Endometrium (tissue), 2 donors: ENCODE measurements at regions not wholly inside any gene's neighbourhood (a gene's known extent, or its start where the extent isn't known, plus 50 kb on each side); places are given as distances from the start of the nearest gene placed in this dataset.
"Not testable (repeated sequence)": the region's sequence is repeated elsewhere in the genome, so short reads cannot be mapped to it uniquely, and the experiment has no call there.

ENCODE experiments used
- FAIRE-seq: peaks from 2 replicates; lab custom pipeline; 2012; peaks lifted over from hg19 to GRCh38; lab: Jason Lieb, UNC
- donor health status: control.
- donor health status: control.

DNA sequence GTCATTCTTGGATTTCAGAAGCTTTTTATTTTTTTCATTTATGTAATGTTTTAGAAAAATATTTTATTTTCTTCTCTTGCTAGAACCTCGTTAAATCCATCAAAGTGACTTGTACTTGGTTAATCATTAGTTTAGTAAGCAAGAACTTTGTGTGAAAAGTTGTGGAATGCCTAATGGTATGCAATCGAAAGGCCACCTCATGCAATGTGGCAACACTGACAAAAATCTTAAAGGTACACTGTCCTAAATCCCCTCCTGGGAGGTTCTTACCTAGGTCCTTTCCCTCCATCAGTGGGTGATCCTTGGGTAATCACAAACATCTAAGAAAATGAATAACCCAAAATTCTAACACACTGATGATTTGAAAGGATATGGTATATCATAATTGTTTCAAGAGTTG is 304.2 kb downstream of the DNAH5 start:
- FAIRE-seq = no peak

DNA sequence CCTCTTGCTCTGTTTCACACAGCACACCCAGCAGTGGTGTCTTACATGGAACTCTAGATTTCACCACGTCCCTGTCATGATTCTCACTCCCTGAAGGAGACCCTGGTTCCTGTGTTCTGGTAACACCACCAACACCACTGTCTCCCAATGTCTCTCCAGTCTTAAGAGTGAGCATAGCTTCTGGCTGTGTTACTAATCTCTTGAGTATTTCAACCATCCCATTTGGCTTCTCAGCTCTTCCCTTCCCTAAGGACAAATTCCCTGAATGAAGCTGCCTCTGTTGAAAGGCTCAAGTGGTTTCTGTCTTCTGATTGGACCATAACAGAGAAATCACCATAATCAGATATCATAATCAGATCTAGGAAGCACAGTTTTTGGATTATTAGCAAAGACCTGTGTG is 311.8 kb downstream of the DNAH5 start:
- FAIRE-seq = no peak

DNA sequence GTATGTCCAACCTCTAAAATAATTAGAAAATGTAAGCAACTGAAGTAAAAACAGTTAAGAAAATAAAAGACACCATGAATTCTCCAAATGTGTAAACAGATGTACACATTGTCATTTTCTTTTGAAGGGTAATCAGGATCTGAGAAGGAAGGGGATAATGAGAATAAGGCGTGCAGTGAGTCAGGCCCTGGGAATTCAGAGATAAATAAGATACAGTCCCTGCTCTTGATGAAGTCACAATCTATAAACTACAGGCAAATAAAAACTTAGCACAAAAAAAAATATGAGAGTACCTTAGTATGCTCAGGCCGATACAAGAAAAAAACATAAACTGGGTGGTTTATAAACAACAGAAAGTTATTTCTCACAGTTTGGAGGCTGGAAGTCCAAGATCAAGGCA is 315.3 kb downstream of the DNAH5 start:
- FAIRE-seq = no peak

DNA sequence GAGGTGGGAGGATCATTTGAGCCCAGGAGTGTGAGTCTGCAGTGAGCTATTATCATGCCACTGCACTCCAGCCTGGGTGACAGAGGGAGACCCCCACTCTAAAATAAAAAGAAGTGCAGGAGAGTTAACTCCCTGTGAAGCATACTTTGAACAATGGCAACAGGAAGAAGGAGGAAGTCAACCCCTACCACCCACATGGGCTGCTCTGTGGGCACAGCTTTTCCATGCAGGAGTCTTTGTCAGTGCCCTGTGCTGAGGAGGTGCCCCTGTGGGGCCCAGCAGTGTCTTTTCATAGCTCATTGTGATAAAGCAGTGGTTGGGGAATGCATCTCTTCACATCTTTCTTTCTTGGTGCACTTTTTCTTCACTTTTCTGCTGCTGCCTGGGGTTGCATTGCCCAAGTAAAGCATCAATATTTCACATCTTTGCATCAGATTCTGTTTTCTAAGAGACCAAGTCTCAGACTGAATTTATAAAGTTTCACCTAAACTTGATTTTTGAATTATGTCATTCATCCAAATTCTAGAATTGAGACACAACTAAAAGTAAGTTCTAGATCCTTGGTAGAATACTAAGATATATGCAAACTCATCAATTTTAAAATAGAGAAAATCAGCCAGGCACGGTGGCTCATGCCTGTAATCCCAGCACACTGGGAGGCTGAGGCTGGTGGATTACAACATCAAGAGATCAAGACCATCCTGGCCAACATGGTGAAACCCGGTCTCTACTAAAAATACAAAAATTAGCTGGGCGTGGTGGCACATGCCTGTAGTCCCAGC is 316.6 kb downstream of the DNAH5 start:
- no peak for FAIRE-seq

DNA sequence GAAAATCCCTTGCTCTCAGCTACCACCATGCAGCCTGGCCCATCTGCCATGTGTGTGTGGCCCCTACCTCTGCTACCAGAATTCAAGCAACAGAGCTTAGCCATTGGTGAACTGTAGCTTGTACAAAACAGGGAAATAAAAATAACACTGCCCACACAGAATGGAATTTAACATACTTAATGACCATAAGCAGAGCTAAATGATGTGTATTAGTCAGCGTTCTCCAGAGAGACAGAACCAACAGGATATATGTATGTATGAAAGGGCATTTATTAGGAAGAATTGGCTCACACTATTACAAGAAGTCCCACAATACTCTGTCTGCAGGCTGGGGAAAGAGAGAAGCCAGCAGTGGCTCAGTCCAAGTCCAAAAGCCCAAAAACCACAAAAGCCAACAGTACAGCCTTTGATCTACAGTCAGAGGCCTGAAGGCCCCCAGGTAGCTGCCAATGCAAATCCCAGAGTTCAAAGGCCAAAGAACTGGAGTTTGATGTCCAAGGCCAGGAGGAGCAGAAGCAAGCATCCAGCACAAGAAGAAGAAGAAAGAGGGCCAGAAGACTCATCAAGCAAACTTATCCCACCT is 318.8 kb downstream of the DNAH5 start:
- FAIRE-seq = no peak

DNA sequence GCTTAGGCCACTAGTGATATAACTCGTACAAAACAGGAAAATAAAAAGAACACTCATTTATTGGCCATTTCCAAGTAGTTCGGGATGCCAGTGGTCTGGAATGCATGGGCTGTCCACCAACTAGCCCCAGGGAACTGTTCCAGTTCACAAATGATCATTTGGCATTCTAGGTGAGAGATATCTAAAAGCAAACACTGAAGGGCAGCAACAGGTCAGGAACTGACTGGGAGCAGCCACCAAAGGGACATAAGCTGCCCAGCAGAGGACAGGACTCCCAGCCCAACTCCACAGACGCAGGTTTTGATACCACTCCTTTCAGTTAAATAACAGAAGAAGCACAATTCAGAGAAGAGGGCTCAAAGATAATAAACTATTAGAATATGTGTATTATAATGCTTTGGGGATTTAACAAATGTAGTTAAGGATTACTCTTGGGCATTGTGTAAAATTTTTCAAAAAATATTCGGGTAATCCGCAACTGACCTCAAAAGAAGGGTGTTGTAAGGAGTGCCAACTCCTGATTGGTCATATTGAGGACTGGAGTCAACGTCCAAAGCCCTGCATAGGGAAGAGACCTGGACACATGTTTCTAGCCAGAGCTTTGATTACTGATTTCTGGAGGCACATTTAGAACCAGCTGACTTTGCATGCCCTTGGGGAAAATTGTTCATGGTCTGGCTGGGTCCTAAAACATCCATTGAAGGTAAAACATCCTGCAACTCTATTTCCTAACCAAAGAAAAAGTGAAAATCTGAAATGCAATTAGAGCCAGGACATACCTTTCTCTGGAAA is 320.0 kb downstream of the DNAH5 start:
- FAIRE-seq = no peak

DNA sequence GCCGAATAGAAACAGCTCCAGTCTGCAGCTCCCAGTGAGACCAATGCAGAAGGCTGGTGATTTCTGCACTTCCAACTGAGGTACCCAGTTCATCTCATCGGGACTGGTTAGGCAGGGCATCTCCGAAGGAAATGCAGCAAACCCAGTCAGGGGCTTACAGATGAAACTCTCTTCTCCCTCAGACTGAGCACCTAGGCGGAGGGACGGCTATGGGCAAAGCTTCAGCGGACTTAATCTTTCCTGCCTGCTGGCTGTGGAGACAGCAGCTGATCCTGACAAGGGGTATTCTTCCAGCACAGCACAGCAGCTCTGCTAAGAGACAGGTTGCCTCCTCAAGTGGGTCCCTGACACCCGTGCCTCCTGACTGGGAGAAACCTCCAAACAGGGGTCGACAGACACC is 330.9 kb downstream of the DNAH5 start:
- FAIRE-seq = no peak

DNA sequence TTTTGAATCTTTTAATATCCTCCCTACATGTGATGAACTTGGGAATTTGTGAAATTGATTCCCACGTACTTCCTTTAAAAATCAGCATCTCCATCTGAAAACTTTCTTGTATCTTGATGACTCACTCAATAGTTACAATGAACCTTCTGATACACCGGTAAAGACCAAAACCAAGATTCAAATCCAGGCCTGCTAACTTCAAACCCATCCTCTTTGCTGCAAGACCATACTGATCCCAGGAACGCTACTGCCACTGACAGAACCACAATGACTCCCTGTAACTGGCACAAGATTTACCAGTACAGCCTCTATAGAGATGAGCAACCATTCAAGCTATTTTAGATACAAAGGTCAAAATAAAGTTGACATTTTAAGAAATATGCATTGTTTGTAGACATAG is 332.9 kb downstream of the DNAH5 start:
- FAIRE-seq = no peak

DNA sequence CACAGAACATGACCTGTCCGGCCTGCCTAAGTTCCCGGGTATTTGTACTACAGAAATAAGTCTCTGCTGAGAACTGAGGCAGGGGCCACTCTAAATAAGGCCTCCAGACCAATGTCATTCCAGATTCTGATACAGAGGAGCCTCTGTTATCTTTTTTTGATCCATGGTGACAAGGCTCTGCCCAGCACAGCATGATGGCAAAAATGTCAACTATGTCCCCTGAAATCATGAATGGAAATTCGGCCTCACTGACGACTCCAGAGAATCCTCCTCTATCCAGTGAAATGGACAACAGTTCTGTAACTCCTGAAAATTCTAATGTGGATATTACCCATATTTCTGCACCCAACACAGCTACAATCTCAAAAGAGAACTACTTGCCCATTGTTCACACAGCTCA is 335.0 kb downstream of the DNAH5 start:
- no peak for FAIRE-seq

DNA sequence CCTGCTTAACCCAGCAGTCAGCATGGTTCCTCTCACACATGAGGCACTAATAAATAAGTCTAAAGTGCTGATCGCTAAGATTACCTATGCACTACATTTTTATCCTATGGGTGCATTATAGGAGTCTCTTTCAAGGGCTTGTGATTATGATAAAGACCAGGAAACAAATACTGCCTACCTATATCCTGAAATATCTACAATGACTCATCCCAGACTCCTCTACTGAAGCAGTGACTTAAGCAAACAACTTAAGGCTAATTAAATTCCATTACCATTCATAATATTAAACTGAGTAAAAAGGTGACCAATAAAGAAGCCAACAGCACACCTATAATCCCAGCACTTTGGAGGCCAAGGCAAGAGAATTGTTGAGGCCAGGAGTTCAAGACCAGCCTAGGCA is 338.4 kb downstream of the DNAH5 start:
- FAIRE-seq = no peak

DNA sequence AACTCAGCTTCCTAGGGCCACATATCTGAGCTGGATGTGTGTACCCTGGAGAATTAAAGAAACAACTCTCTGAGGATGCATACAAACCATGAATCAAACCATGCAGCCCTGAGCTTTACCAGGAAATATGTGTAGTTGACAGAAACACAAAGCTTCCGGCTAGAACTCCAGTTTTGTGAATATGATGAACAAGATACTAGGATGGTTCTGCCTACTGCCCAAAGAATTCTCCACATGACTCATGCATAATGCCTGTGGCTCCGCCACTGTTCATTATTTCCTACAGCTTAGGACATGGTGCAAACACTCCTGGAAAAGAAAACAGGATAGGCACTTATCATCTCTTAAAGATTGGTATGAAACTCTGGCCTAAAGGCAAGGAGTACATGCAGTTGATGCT is 343.4 kb downstream of the DNAH5 start:
- no peak for FAIRE-seq

DNA sequence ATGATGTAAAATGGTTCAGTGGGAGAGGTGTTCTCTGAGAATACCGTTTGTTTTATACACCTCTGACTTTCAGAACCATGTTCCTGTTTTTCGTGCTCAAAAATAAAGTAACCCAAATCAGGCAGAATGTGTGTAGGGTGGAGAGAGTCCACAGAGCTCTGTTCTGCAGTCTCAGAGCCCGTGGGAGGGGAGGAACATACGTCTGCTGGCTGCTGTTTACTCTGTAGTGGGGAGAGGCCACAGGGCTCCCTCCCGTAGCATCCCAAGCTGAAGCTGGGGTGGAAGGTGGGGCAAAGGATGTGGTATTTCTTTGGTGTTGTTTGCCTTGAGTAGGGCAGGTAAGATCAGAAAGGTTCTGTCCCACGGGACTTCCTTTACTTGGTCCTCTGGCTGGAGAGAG is 348.5 kb downstream of the DNAH5 start:
- no peak for FAIRE-seq

DNA sequence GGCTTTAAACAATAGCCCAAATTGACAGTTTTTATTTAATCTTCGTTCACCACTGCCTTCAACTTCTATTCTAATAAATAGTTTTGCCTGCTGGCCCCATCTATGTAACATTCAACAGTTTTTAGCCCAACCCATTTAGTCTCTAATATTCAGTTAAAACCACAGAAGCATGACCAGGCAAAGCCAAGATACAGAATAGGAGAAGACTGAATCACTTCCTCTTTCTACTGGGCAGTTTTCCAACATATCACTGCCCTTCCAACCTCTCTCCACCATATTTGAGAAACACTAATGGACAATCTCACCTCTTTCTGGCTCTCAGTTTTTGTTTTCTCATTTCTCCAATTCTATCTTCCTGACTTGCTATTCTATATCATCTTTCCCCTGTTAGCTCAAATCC is 352.9 kb downstream of the DNAH5 start:
- FAIRE-seq = no peak

DNA sequence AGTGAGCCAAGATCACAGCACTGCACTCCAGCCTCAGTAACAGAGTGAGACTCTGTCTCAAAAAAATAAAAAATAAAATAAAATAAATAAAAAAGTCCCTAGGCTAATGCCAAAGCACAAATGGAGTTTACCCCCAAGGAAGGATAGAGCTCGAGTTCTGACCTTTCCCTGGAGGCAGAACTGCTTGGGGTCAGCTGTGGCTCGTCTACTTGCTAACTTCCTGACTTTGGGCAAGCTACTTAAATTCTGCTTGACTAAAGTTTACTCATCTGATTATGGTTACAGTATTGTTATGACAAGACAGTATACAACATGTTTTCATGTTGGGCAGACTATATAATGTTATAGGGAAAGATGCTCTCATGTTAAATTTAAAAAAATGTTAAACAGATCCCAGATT is 359.2 kb downstream of the DNAH5 start:
- FAIRE-seq = no peak

DNA sequence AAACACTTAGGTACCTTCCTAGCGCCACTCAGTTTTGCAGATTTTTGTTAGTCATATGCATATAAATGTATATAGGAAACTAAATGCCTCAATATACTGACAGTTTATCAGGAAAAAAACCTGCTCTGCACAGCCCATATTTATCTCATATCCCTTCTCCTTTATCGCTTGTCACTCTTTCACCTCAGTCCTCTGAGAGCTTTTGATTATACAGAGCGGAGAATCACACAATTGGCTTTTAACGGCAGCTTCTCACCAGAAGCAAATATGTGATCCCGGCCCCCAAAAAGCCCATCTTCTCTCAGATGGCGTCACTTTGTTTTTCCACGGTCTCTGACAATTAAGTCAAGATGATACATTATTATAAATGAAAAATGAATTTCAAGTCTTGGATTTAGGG is 362.6 kb downstream of the DNAH5 start:
- FAIRE-seq = no peak

DNA sequence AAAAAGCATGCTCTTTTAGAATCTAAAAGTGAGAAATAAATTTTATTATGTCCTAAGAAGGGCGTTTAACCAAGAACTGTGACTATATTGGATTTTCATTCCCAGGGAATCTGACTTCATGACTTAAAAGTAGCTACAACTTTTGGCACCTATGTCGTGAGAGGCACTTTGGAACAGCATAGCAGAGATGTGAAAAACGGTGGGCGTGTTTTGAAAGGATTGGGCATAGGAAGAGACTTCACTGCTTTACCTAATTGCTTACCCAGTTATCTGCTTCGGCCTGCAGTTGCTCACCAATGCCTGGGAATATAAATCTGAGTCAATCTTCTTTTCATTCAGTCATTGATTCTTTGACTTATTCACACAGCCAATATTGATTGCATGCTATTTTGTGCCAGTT is 363.4 kb downstream of the DNAH5 start:
- FAIRE-seq = no peak

DNA sequence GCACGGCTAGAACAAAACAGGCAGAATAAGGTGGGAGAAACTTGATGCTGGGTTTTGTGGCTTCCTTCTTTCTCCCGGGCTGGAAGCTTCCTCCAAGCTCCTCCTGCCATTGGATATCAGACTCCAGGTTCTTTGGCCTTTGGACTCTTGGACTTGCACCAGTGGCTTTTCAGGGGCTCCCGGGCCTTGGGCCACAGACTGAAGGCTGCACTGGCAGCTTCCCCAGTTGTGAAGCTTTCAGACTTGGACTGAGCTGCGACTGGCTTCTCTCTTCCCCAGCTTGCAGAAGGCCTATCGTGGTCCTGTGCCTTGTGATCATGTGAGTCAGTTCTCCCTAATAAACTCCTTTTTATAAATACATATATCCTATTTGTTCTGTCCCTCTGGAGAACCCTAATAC is 364.4 kb downstream of the DNAH5 start:
- no peak for FAIRE-seq

DNA sequence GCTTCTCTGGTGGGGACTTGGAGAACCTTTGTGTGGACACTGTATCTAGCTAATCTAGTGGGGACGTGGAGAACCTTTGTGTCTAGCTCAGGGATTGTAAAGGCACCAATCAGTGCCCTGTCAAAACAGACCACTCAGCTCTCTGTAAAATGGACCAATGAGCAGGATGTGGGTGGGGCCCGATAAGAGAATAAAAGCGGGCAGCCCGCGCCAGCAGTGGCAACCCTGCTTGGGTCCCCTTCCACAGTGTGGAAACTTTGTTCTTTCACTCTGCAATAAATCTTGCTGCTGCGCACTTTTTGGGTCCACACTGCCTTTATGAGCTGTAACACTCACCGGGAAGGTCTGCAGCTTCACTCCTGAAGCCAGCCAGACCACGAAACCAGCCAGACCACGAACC is 365.4 kb downstream of the DNAH5 start:
- not testable (repeated sequence) for FAIRE-seq

DNA sequence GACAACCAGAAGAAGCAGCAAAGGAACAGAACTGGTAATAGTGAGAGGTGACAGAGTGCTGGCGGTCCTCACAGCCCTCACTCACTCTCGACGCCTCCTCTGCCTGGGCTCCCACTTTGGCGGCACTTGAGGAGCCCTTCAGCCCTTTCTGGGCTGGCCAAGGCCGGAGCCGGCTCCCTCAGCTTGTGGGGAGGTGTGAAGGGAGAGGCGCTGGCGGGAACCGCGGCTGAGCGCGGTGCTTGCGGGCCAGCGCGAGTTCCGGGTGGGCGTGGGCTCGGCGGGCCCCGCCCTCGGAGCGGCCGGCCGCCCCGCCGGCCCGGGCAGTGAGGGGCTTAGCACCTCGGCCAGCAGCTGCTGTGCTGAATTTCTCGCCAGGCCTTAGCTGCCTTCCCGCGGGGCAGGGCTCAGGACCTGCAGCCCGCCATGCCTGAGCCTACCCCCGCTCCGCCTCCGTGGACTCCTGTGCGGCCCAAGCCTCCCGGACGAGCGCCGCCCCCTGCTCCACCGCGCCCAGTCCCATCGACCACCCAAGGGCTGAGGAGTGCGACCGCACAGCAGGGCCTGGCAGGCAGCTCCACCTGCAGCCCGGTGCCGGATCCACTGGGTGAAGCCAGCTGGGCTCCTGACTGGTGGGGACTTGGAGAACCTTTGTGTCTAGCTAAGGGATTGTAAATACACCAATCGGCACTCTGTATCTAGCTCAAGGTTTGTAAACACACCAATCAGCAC is 366.0 kb downstream of the DNAH5 start:
- FAIRE-seq = not testable (repeated sequence)

DNA sequence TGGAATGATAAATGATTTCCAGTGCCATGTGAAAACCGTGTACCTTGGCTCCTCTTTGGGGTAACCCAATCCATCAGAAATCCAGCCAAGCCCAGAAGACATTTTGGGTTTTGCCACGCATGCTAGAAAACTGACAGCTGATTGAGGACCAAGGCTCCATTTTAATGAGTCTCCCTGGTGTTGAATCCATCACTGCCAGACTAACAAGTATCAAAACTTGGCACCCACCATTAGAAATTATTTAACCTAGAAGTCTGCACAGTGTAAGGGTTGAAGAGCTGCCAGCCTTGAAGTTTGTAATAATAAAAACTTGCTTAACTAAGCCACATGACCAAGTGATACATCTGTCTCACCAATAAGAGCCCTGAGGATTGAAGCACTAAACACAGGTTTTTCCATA is 369.9 kb downstream of the DNAH5 start:
- FAIRE-seq = no peak

DNA sequence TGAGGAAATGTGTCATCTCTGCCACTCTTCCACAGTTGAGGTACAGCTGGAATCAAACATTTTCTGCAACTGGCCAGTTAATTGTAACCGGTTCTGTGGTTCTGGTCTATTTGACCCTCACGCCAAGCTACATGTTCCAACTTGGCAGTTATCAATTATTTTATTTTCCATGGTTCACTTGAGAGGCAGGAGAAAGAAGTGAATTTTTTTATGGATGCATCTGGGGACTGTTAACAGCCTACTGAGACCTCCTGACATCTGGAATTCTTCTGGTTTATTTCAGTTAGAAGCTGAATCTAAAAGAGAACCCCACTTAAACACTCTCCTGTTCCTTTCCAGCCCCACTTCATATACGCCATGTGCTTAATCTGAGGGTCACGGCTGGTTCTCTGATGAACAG is 372.3 kb downstream of the DNAH5 start:
- FAIRE-seq = no peak

DNA sequence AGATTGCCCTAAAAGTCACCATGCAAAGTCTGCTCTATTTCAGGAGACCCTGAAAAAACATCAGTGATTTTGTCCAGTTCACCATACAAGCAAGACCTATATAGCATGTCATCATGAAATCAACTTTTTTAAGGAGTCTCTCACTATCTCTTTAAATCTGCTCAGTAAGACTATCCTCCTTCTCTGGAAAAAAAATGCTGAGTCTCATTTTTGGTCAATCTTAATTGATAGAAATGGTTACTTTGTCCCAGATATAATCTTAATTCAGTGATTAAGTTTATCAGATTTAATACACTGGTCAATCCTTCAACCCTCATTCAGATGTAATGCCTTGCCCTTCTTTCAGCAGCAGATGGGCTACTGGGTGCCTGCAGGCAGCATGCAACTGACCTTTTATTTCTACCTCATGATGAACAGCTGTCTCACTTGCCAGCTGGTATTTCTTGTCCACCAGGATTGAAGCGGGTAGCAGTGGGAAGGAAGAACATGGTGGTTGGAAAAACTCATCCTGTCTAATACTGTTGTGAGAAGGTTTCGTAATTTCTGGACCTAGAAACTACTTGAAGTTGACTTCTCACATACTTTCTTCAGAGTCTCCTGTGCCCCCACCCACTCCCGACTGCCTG is 375.3 kb downstream of the DNAH5 start:
- FAIRE-seq = no peak
